GM12873 (cell line): ENCODE measurements at regions not wholly inside any gene's neighbourhood (a gene's known extent, or its start where the extent isn't known, plus 50 kb on each side); places are given as distances from the start of the nearest gene placed in this dataset.

ENCODE experiments used
- TF ChIP-seq, protein P1 (sequence below): IDR thresholded peaks from 2 replicates; pipeline ENCODE4 v1.5.1; 2012; ENCODE audit warnings: low read depth, mild to moderate bottlenecking, moderate library complexity, low read length, control low read depth; ENCODE audit not compliant: insufficient read depth; ENCODE audit errors: missing control alignments

DNA sequence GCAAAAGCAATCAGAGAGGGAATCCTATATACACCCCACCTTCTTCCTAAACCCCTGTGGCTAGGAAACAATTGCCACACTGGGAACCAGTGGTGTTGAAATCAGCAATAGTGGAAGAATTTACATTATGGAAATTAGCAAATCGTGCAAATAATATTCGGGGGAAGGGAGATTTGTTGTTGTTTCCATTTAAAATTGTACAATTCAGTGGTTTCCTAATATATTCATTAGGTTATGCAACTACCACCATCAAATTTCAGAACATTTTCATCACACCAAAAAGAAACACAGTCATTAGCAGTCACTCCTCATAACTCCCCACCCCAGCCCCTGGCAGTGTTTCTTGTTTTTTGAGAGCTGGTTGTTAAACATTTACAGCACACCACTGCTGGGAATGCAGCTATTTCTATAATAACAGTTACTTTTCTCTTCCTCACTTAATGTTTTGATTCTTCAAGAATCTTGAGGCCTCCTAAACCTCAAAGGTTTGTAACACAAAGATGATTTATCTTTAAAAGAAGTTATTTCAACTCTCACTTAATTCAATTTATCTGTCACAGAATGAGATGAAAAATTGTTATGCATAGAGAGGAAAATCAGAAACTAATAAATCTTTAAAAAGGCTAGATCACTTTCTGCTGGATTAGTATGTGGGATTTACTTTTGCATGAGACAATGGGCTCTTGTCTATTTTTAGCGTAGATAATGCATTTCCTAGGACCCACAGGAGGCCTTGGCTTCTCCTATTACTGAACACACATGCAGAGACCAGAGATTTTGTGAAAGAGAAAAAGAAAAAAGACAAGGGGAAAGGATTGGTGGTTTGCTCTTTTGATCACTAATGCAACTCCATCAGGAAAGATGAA, 91.8 kb upstream of the DAPK1 start:
- TF ChIP-seq, protein P1, sequence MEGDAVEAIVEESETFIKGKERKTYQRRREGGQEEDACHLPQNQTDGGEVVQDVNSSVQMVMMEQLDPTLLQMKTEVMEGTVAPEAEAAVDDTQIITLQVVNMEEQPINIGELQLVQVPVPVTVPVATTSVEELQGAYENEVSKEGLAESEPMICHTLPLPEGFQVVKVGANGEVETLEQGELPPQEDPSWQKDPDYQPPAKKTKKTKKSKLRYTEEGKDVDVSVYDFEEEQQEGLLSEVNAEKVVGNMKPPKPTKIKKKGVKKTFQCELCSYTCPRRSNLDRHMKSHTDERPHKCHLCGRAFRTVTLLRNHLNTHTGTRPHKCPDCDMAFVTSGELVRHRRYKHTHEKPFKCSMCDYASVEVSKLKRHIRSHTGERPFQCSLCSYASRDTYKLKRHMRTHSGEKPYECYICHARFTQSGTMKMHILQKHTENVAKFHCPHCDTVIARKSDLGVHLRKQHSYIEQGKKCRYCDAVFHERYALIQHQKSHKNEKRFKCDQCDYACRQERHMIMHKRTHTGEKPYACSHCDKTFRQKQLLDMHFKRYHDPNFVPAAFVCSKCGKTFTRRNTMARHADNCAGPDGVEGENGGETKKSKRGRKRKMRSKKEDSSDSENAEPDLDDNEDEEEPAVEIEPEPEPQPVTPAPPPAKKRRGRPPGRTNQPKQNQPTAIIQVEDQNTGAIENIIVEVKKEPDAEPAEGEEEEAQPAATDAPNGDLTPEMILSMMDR = no peak

DNA sequence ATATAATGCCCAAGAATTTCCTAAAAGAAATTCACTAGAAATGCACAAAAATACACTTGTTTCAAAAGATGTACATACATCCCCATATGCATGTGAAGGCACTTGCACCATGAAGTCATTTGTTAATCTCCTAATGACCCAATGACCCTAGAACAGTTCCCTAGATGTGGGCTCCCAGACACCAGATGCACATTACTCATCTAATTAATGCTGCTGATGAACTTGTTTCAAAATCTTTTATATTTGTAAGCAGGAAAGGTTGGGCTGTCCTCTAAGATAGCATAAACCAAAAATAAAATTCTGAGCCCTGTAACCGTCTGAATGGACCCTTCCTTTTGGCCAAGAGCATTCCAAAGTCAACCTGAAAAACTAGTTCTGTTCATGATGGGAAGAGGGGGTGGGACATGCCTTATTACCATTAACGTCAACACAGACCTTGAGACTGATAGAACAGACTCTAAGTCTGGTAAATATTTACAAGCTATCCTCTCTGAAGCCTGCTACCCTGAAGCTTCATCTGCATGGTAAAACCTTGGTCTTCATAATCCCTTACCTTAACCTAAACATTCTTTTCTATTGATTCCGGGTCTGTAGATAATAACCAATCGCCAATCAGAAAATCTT, 91.0 kb upstream of the DAPK1 start:
- TF ChIP-seq, protein P1 = no peak

DNA sequence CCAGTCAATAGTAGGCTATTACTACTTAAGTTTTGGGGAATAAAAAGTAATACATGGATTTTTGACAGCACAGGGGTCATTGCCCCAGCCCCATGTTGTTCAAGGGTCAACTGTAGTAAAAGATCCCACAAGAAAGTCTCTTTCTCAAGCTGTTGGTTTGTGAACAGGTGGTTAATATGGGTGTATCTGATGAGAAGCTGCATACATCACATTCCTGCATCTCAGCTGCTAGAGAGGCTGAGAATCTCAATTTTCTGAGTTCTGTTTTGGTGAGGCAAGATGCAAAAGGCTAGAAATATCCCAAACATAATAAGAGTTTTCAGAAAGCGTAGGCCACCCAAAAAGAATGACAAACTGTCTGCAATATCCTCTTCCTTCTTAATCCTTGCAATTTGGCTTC, 76.8 kb upstream of the DAPK1 start:
- TF ChIP-seq, protein P1 = no peak

DNA sequence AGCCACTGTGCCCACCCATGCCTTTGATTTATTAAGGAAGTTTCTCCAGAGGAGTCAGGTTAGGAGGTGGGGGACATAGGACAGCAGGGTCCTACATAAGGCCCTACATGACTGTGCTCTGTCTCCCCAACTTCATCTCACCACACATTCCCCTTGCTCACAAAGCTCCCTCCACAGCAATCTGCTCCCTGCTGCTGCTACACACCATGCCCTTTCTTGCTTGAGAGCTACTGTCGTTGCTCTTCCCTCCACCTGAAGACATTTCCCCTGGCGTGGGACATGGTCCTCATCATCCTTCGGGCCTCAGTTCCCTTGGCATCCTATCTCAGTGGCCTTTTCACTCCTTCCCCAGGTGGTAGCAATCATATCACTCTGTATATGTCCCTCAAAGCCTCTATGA, 75.9 kb upstream of the DAPK1 start:
- TF ChIP-seq, protein P1 = no peak

DNA sequence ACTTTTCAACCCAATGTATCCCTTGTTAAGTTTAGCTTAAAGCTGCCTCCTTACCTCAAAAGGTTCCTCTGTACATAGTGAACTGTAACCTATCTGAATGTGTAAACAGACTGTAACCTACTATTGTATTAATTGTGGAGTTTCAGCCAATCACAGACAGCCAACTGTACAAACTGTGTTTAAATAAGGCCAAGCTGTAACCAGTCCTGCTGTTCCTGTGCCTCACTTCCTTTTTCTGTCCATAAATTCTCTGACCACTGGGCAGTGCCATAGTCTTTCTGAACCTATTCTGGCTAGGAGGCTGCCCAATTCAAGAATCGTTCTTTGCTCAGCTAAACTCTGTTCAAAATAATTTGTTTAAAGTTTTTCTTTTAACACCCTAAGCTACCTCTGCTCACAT, 74.7 kb upstream of the DAPK1 start:
- TF ChIP-seq, protein P1 = no peak

DNA sequence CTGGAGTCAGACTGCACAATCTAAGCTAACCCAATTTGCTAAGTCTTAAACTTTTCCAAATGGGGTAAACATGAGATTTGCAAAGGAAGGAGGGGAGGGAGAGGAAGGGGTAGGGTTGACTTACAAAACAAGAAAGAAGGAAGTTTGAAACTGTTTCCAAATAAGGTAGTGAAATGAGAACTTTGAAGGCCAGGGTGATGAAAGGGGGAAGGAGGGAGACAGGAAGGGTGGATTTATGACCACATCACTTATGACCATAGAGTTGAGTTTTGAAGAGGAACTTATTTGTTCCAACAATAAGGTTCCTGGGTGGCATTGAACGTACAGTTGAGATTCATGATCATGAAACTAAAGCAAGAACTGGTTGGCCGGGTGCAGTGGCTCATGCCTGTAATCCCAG, 72.5 kb upstream of the DAPK1 start:
- TF ChIP-seq, protein P1 = no peak

DNA sequence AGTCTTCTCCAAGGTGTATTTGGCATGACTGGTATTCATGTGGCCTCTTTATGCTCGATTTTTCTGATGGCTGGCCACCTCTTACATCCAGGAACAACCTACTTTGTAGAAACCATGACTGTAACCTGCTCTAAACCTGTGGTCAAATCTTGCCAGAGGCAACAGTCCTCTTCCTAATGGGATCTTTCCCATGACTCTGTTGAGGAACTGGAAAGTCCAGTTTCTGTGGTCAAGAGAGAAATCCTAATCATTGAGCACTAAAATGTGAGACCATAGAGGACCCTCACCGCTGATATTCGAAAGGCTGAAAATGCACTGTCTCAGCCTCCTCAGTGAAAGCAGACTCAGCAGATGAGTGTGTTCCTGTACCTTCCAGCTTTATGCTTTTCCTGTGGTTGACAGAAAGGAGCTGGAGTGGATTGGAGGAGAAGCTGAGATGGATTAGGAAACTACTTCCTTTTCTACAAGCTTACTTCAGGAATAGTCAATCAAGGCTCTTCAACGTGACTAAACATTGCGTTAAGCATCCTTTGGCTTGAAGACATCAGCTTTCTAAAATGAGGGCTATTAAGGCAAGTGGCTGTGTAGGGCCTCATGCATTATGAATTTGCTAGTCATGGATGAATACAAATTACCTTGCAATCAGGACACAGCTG, 69.7 kb upstream of the DAPK1 start:
- TF ChIP-seq, protein P1 = no peak
